ENCODE measurements at regions not wholly inside any gene's neighbourhood (a gene's known extent, or its start where the extent isn't known, plus 50 kb on each side); places are given as distances from the start of the nearest gene placed in this dataset.
A peak's percentile ranks its signal among the peaks of the same experiment; 100 is the strongest.

DNA sequence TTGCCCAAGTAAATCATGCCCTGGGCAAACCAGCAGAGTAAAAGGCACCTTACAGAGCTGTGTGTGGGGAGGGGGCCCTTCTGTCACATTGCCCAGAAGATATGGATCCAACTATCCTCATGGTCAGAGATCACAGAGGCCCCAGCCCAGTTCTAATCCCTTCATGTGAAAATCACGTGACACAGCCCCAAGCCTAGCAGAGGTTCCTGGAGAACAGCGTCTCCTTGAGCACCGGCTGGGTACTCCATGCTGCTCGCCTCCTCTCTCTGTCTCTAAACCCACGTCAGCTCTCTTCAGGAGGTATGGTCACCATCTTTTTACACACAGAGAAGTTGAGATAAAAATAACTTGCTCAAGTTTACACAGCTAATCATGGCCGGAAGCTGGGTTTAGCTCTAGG, 230.2 kb downstream of the ANKRD60 start:
- Mint-ChIP-seq H3K27me3 (peaks cover 32% of the 10 kb centered on the region), H3K9me3 (peaks cover 0 to 2% (median 0%) of the 10 kb centered on the region in 7 donors)
- no peak for DNase-seq

DNA sequence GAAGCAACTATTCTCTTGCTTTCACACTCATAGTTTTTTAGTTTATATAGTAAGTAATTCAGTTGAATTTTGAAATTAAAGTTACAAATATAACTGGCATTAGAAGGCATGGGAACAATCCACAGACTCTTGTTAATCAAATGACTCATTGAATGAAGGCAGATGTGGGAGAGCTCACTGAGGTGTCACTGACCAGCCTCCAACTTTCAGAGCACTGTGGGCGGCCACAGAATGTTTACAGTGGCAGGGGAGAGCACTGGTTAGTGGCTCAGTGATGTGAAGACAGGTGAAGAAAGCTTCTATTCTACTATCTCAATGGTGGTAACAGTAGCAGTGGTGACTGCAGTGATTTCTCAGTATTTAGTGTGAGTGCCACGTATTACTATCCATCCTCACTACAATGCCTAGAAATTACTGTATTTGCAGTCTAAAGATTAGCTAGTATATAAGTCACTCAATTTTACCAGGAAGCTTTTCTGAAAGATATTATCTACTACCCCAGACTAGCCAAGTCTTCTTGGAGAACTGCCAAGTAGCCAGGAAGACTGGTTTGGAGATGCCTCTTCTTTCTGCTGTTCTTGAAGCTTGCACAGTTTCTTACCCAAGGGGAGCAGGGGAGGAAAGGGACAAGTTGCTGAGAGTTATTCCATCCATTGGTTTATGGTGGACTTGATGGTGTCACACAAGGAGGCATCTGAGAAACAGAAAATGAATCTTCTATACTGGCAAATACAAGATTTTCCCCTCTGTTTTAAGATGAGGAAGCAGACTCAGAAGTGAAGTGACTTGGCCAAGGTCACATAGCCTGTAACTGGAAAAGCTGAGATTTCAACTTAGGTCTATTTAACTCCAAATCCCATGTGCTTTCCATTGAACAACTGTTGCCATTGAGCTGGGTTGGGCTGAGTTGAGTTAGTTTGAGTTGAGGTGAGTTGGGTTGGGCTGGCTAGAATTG, 231.2 kb downstream of the ANKRD60 start:
- DNase-seq (no peak), ATAC-seq (ENCODE audit: low read depth in 2 of 2) (no peak)
- H3K27ac ChIP-seq (ENCODE audit: insufficient read depth, low read length, poor library complexity, severe bottlenecking) = no peak overlapping the region
- H3K4me3 Mint-ChIP-seq = no peak overlapping the region
- no peaks in the 10 kb centered on the region for H3K4me1 ChIP-seq (ENCODE audit: control insufficient read depth, insufficient read depth, low read length, poor library complexity, severe bottlenecking)
- no peaks in the 10 kb centered on the region for H3K36me3 ChIP-seq (ENCODE audit: control insufficient read depth, insufficient read depth, low read length)
- H3K9me3 Mint-ChIP-seq = peaks cover 0 to 2% (median 0%) of the 10 kb centered on the region in 7 donors
- H3K27ac Mint-ChIP-seq = no peak overlapping the region
- no peaks in the 10 kb centered on the region for H3K36me3 Mint-ChIP-seq
- H3K27me3 ChIP-seq (ENCODE audit: control insufficient read depth, insufficient read depth, low read length) = peaks cover 2% of the 10 kb centered on the region
- H3K27me3 Mint-ChIP-seq = peaks cover 39% of the 10 kb centered on the region
- H3K9me3 ChIP-seq (ENCODE audit: control insufficient read depth in 2 of 2, low read length in 2 of 2) = no peaks in the 10 kb centered on the region
- peaks cover 0 to 2% (median 0%) of the 10 kb centered on the region in 4 donors for H3K4me1 Mint-ChIP-seq
- H3K4me3 ChIP-seq (ENCODE audit: low read depth, low read length) = no peak overlapping the region

More for the DNA sequence above, 230.2 kb downstream of the ANKRD60 start:
- no peak for ATAC-seq (ENCODE audit: low read depth in 2 of 2)
- Histone ChIP-seq H3K27me3 (ENCODE audit: control insufficient read depth, insufficient read depth, low read length) (peaks cover 2% of the 10 kb centered on the region), H3K27ac (ENCODE audit: insufficient read depth, low read length, poor library complexity, severe bottlenecking) (no peak overlapping the region), H3K36me3 (ENCODE audit: control insufficient read depth, insufficient read depth, low read length) (no peaks in the 10 kb centered on the region), H3K4me1 (ENCODE audit: control insufficient read depth, insufficient read depth, low read length, poor library complexity, severe bottlenecking) (no peaks in the 10 kb centered on the region), H3K4me3 (ENCODE audit: low read depth, low read length) (no peak overlapping the region), H3K9me3 (ENCODE audit: control insufficient read depth in 2 of 2, low read length in 2 of 2) (no peaks in the 10 kb centered on the region)
- Mint-ChIP-seq H3K36me3 (no peaks in the 10 kb centered on the region), H3K4me1 (peaks cover 0 to 2% (median 0%) of the 10 kb centered on the region in 4 donors), H3K4me3 (no peak overlapping the region), H3K27ac (no peak overlapping the region)

DNA sequence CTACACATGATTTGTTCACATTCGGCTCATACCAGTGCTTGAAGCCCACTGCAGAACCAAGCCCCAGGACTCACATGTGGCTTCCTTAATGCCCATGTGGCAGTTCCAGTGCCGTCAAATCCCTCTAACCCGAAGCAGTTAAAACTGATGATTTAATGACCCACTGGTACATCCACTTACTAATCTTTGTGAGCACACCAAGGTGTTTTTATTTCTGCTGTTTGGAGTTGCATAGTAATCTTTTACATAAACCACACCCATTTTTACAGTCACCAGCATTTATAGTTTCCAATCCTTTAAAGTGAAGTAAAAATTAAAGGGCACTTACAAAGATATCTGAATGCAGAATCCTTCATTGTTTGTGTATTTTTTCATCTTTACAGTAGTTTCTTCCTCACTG, 232.0 kb downstream of the ANKRD60 start:
- Mint-ChIP-seq H3K27me3 (peaks cover 47% of the 10 kb centered on the region), H3K27ac (no peak overlapping the region), H3K4me1 (peaks cover 0 to 2% (median 0%) of the 10 kb centered on the region in 4 donors), H3K36me3 (no peaks in the 10 kb centered on the region), H3K4me3 (no peak overlapping the region), H3K9me3 (peaks cover 0 to 2% (median 0%) of the 10 kb centered on the region in 7 donors)
- no peaks in the 10 kb centered on the region for H3K4me1 ChIP-seq (ENCODE audit: control insufficient read depth, insufficient read depth, low read length, poor library complexity, severe bottlenecking)
- ATAC-seq (ENCODE audit: low read depth in 2 of 2) (no peak), DNase-seq (no peak)
- peaks cover 2% of the 10 kb centered on the region for H3K27me3 ChIP-seq (ENCODE audit: control insufficient read depth, insufficient read depth, low read length)
- no peak overlapping the region for H3K27ac ChIP-seq (ENCODE audit: insufficient read depth, low read length, poor library complexity, severe bottlenecking)
- no peaks in the 10 kb centered on the region for H3K36me3 ChIP-seq (ENCODE audit: control insufficient read depth, insufficient read depth, low read length)
- H3K4me3 ChIP-seq (ENCODE audit: low read depth, low read length) = no peak overlapping the region
- no peaks in the 10 kb centered on the region for H3K9me3 ChIP-seq (ENCODE audit: control insufficient read depth in 2 of 2, low read length in 2 of 2)

DNA sequence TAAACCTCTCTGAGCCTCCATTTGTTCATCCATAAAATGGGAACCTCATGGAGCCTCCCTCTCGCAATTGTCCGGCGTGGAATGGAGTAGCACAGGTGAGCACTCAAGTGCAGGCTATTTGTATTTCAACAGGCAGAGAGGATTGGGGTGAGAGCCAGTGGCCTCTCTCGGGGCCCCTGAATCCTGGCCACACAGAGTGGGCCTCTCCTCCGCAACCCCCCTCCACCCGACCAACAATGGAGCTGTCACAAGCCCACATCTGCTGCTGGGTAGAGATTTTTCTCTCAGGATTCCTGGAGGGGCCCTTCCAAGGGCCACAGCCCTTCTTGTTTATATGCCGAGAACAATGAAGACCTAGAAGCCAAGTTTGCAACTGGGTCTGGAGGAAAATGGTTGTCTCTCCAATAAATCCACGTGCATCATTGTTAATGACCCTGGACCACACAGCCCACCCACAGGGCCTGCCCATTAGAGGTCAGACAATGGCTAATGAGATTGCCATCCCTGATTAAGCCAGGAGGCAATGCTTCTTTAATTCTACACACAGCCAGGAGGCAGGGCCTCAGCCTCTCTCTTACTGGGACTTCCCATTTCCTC, 233.0 kb downstream of the ANKRD60 start:
- peaks cover 47% of the 10 kb centered on the region for H3K27me3 Mint-ChIP-seq
- H3K27ac ChIP-seq (ENCODE audit: insufficient read depth, low read length, poor library complexity, severe bottlenecking) = no peak overlapping the region

DNA sequence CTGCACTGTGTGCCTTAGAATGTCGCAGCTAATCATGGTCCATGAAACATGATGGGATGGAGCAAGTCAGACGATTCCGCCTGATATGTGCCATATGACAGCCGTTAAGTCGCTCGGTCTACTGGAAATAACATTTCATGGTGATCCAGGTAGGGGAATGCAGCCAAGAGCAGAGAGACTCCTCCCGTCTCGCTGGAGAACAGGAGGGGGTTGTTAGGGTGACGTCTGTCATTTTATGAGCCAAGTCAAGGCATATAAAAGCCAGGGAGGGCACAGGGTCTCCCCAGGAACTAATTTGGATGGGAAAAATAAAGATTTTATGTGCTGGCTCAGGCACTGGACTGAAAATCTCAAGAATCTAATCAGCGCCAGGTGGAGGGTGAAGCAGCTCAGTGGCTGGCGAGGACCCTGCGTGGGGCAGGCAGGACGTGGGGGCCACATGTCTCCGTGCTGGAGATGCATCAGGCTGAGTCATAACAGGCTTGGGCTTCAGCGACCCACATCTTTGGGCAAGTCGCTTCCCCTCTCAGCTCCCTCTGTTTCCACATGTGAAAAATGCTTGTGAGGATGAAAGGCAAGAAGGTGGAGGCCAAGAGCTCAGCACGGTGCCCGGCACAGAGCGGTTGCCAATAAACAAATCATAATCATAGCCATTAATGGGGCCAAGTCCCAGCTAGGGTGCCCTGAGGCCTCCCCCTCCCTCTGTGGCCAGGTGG, 234.6 kb downstream of the ANKRD60 start:
- Histone ChIP-seq H3K9me3 (ENCODE audit: control insufficient read depth in 2 of 2, low read length in 2 of 2) (no peaks in the 10 kb centered on the region), H3K4me1 (ENCODE audit: control insufficient read depth, insufficient read depth, low read length, poor library complexity, severe bottlenecking) (no peaks in the 10 kb centered on the region), H3K4me3 (ENCODE audit: low read depth, low read length) (no peak overlapping the region), H3K27ac (ENCODE audit: insufficient read depth, low read length, poor library complexity, severe bottlenecking) (no peak overlapping the region), H3K36me3 (ENCODE audit: control insufficient read depth, insufficient read depth, low read length) (no peaks in the 10 kb centered on the region), H3K27me3 (ENCODE audit: control insufficient read depth, insufficient read depth, low read length) (peaks cover 2% of the 10 kb centered on the region)
- no peaks in the 10 kb centered on the region for H3K36me3 Mint-ChIP-seq
- no peak for DNase-seq
- no peak overlapping the region for H3K27ac Mint-ChIP-seq
- no peaks in the 10 kb centered on the region for H3K4me1 Mint-ChIP-seq
- ATAC-seq (ENCODE audit: low read depth in 2 of 2) = no peak
- peaks cover 36% of the 10 kb centered on the region for H3K27me3 Mint-ChIP-seq
- H3K4me3 Mint-ChIP-seq = no peak overlapping the region
- H3K9me3 Mint-ChIP-seq = peaks cover 0 to 2% (median 0%) of the 10 kb centered on the region in 7 donors

More for the DNA sequence above, 233.0 kb downstream of the ANKRD60 start:
- Histone ChIP-seq H3K36me3 (ENCODE audit: control insufficient read depth, insufficient read depth, low read length) (no peaks in the 10 kb centered on the region), H3K4me1 (ENCODE audit: control insufficient read depth, insufficient read depth, low read length, poor library complexity, severe bottlenecking) (no peaks in the 10 kb centered on the region), H3K9me3 (ENCODE audit: control insufficient read depth in 2 of 2, low read length in 2 of 2) (no peaks in the 10 kb centered on the region), H3K27me3 (ENCODE audit: control insufficient read depth, insufficient read depth, low read length) (peaks cover 2% of the 10 kb centered on the region), H3K4me3 (ENCODE audit: low read depth, low read length) (no peak overlapping the region)
- Mint-ChIP-seq H3K9me3 (peaks cover 0 to 2% (median 0%) of the 10 kb centered on the region in 7 donors), H3K4me1 (peaks cover 0 to 2% (median 0%) of the 10 kb centered on the region in 4 donors), H3K36me3 (no peaks in the 10 kb centered on the region), H3K4me3 (no peak overlapping the region), H3K27ac (peak overlapping the region in 1 of 3 donors; percentile 23)
- ATAC-seq (ENCODE audit: low read depth in 2 of 2) (no peak), DNase-seq (no peak)

DNA sequence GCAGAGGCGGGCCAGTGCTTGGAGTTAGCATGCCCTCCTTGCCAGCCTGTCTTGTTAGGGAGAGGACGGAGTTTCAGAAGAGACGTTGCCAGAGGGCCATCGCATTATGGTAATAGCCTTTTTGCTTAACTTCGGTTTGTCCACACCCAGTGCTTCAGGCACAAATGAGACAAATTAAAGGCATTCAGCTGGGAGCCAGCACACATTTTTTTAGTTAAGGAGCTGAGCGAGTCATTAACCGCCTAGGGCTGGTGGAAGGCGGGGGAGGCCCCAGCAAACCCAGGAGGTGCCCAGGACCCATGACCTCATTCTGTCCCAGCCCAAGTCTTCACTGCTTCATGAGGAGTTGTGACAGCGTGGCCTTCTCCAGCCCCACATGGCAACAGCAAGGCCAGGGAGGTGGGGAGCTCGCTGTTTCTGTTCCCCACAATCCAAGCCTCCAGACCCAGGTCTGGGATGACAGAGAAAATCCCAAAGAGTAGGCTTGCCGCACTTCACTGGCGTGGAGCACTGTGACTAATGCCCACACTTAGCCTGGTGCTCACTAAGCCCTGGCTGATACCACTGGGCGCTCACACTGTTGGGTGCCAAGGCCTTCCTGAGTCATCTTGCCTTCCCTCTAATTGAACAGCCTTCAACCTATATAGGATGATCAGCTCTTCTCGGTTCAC, 237.1 kb downstream of the ANKRD60 start:
- Histone ChIP-seq H3K27ac (ENCODE audit: insufficient read depth, low read length, poor library complexity, severe bottlenecking) (no peak overlapping the region), H3K36me3 (ENCODE audit: control insufficient read depth, insufficient read depth, low read length) (no peaks in the 10 kb centered on the region), H3K9me3 (ENCODE audit: control insufficient read depth in 2 of 2, low read length in 2 of 2) (no peaks in the 10 kb centered on the region), H3K27me3 (ENCODE audit: control insufficient read depth, insufficient read depth, low read length) (no peaks in the 10 kb centered on the region), H3K4me1 (ENCODE audit: control insufficient read depth, insufficient read depth, low read length, poor library complexity, severe bottlenecking) (no peaks in the 10 kb centered on the region), H3K4me3 (ENCODE audit: low read depth, low read length) (no peak overlapping the region)
- Mint-ChIP-seq H3K27ac (no peak overlapping the region), H3K9me3 (no peaks in the 10 kb centered on the region), H3K4me1 (no peaks in the 10 kb centered on the region), H3K4me3 (no peak overlapping the region), H3K36me3 (no peaks in the 10 kb centered on the region), H3K27me3 (peaks cover 19% of the 10 kb centered on the region)
- no peak for DNase-seq
- no peak for ATAC-seq (ENCODE audit: low read depth in 2 of 2)

DNA sequence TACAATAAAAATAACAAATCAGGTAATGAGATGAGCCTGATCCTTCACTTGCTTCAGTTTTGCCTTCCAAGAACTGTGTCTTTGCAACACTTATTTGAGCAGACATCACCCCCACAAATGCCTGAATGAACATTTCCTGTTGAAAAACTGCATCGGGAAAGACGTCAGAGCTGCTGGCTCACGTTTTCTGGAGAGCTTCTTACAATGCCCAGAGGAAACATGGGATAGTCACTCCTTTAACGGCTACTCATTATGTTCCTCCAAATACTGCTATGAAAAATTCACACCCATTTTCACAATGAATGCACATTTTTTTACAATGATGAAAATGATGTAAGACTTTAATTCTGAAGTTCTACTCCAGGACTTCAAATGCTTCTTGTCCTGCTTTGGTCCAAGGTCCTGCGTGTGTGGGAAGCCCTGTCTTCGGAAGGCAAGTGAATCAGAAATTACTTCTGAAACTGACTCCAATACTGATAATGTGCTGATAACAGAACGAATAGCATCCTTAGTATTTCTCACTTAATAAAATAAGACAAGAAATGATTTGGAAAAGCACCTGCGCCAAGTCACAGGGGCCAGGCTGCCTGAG, 238.0 kb downstream of the ANKRD60 start:
- Histone ChIP-seq H3K36me3 (ENCODE audit: control insufficient read depth, insufficient read depth, low read length) (no peaks in the 10 kb centered on the region), H3K4me3 (ENCODE audit: low read depth, low read length) (no peak overlapping the region), H3K27me3 (ENCODE audit: control insufficient read depth, insufficient read depth, low read length) (no peaks in the 10 kb centered on the region), H3K9me3 (ENCODE audit: control insufficient read depth in 2 of 2, low read length in 2 of 2) (no peaks in the 10 kb centered on the region), H3K4me1 (ENCODE audit: control insufficient read depth, insufficient read depth, low read length, poor library complexity, severe bottlenecking) (no peaks in the 10 kb centered on the region), H3K27ac (ENCODE audit: insufficient read depth, low read length, poor library complexity, severe bottlenecking) (no peak overlapping the region)
- peaks cover 18% of the 10 kb centered on the region for H3K27me3 Mint-ChIP-seq
- DNase-seq (no peak), ATAC-seq (ENCODE audit: low read depth in 2 of 2) (no peak)
- peak overlapping the region in 1 of 3 donors; percentile 63 for H3K27ac Mint-ChIP-seq
- H3K9me3 Mint-ChIP-seq = no peaks in the 10 kb centered on the region
- H3K36me3 Mint-ChIP-seq = no peaks in the 10 kb centered on the region
- H3K4me3 Mint-ChIP-seq = no peak overlapping the region
- no peaks in the 10 kb centered on the region for H3K4me1 Mint-ChIP-seq

Data from CD4-positive, CD25-positive, alpha-beta regulatory T cell (primary cell).